ENCODE measurements at regions not wholly inside any gene's neighbourhood (a gene's known extent, or its start where the extent isn't known, plus 50 kb on each side); places are given as distances from the start of the nearest gene placed in this dataset.

GRCh38 chr10:130843051-130843653, 468.4 kb downstream of the TCERG1L start:
- TF ChIP-seq POLR2A (IDR thresholded peaks at IDR 0.05) (no peak), CTCF (IDR thresholded peaks at IDR 0.05) (no peak)

All from right lobe of liver (tissue), 4 donors.